ENCODE measurements at regions not wholly inside any gene's neighbourhood (a gene's known extent, or its start where the extent isn't known, plus 50 kb on each side); places are given as distances from the start of the nearest gene placed in this dataset.

DNA sequence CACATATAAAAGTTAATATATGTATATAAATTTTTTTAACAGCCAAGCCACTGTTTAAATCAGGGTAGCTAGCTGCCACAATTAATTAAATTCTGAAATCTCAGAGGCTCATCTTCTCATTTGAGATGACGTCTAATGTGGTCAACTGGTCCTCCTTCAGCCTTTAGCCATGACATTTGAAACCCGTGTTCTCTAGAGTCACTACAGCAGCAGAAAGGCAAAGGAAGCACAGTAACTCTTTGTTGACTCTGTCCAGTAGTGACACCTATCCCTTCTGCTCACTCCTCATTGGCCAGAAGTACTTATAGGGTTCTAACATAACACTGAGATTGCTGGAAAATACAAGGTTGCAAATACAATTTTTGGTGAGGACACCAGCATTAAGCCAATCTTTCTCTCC is 555.5 kb downstream of the ETV1 start:
- TF ChIP-seq ELF4 (IDR thresholded peaks at IDR 0.05) (no peak), FOXK2 (IDR thresholded peaks at IDR 0.05) (no peak), BHLHE40 (IDR thresholded peaks at IDR 0.05; ENCODE audit: borderline replicate concordance) (no peak), TARDBP (IDR thresholded peaks at IDR 0.05) (no peak), ARNT (IDR thresholded peaks at IDR 0.05) (no peak), FOXA1 (IDR thresholded peaks at IDR 0.05) (no peak), HDGF (IDR thresholded peaks at IDR 0.05; ENCODE audit: borderline replicate concordance) (no peak)

Data from HEK293T (cell line).